MM.1S (cell line): ENCODE measurements at regions not wholly inside any gene's neighbourhood (a gene's known extent, or its start where the extent isn't known, plus 50 kb on each side); places are given as distances from the start of the nearest gene placed in this dataset.

ENCODE experiments used
- CTCF ChIP-seq: fragments of 300-600 bp; sonication (generic); IDR thresholded peaks from 2 replicates; pipeline ENCODE4 v1.5.1; 2016; ENCODE audit warnings: antibody characterized with exemption, low read length, mixed read lengths
- EZH2 ChIP-seq: fragments of 300-600 bp; sonication (generic); optimal IDR thresholded peaks from 2 replicates; pipeline ENCODE3; 2017; ENCODE audit warnings: low read depth, mild to moderate bottlenecking, antibody characterized with exemption, low read length, mixed read lengths
- EZH2phosphoT487 ChIP-seq: fragments of 300-600 bp; sonication (generic); IDR thresholded peaks from 2 replicates; pipeline ENCODE4 v1.6.1; 2018; ENCODE audit warnings: antibody characterized with exemption, low read length

GRCh38 chr3:187858041-187858440 lies 112.8 kb upstream of the BCL6 start:
- TF ChIP-seq EZH2 (no peak), CTCF (no peak), EZH2phosphoT487 (no peak)
